Osteocyte (in vitro differentiated cells): ENCODE measurements at regions not wholly inside any gene's neighbourhood (a gene's known extent, or its start where the extent isn't known, plus 50 kb on each side); places are given as distances from the start of the nearest gene placed in this dataset.
A peak's percentile ranks its signal among the peaks of the same experiment; 100 is the strongest.

Source experiments
- DNase-seq: peaks from one replicate; pipeline ENCODE4 v3.0.0; 2021; ENCODE audit warnings: mixed read lengths; ENCODE audit not compliant: unreplicated experiment; ENCODE audit errors: extremely low spot score
- H3K27ac Mint-ChIP-seq: one replicate; pipeline ENCODE4 v1.8.0; 2021; ENCODE audit warnings: mild to moderate bottlenecking, mixed read lengths; ENCODE audit not compliant: unreplicated experiment
- H3K27me3 Mint-ChIP-seq: one replicate; pipeline ENCODE4 v1.8.0; 2021; ENCODE audit warnings: mixed read lengths; ENCODE audit not compliant: unreplicated experiment
- H3K36me3 Mint-ChIP-seq: one replicate; pipeline ENCODE4 v1.8.0; 2021; ENCODE audit warnings: mixed read lengths; ENCODE audit not compliant: unreplicated experiment
- H3K4me1 Mint-ChIP-seq: one replicate; pipeline ENCODE4 v1.8.0; 2021; ENCODE audit warnings: mixed read lengths; ENCODE audit not compliant: unreplicated experiment
- H3K4me3 Mint-ChIP-seq: one replicate; pipeline ENCODE4 v1.8.0; 2021; ENCODE audit warnings: mild to moderate bottlenecking, moderate library complexity, mixed read lengths; ENCODE audit not compliant: unreplicated experiment
- H3K9me3 Mint-ChIP-seq: one replicate; pipeline ENCODE4 v1.8.0; 2021; ENCODE audit warnings: mixed read lengths; ENCODE audit not compliant: unreplicated experiment
- TF ChIP-seq, protein P1 (sequence below): fragments of 200-600 bp; sonication (generic); IDR thresholded peaks from 2 replicates; pipeline ENCODE4 v1.5.0; 2021; ENCODE audit warnings: antibody characterized with exemption, mild to moderate bottlenecking, moderate library complexity

DNA sequence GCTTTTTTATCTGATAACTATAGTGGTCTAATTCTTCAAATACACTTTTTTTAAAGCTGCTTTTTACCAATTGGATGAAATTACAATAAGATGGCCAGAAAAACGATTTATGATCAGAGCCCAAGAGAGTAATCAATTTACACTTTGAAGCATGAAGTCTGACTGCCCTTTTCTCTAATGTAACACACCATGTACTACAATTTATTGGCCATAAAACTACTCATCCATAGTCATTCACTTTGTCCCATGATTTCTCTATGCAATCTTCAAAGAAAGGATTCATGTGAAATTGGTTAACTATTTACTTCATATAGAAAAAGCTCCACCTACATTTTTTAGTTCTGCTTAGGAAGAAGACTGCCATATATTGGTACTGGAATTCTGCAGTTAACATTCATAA, 73.6 kb upstream of the CAST start:
- Mint-ChIP-seq H3K27me3 (peaks cover 29% of the 10 kb centered on the region), H3K36me3 (no peaks in the 10 kb centered on the region), H3K4me3 (no peak overlapping the region), H3K9me3 (no peaks in the 10 kb centered on the region), H3K4me1 (no peaks in the 10 kb centered on the region), H3K27ac (no peak overlapping the region)
- DNase-seq: no peak
- TF ChIP-seq, protein P1, sequence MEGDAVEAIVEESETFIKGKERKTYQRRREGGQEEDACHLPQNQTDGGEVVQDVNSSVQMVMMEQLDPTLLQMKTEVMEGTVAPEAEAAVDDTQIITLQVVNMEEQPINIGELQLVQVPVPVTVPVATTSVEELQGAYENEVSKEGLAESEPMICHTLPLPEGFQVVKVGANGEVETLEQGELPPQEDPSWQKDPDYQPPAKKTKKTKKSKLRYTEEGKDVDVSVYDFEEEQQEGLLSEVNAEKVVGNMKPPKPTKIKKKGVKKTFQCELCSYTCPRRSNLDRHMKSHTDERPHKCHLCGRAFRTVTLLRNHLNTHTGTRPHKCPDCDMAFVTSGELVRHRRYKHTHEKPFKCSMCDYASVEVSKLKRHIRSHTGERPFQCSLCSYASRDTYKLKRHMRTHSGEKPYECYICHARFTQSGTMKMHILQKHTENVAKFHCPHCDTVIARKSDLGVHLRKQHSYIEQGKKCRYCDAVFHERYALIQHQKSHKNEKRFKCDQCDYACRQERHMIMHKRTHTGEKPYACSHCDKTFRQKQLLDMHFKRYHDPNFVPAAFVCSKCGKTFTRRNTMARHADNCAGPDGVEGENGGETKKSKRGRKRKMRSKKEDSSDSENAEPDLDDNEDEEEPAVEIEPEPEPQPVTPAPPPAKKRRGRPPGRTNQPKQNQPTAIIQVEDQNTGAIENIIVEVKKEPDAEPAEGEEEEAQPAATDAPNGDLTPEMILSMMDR: no peak

DNA sequence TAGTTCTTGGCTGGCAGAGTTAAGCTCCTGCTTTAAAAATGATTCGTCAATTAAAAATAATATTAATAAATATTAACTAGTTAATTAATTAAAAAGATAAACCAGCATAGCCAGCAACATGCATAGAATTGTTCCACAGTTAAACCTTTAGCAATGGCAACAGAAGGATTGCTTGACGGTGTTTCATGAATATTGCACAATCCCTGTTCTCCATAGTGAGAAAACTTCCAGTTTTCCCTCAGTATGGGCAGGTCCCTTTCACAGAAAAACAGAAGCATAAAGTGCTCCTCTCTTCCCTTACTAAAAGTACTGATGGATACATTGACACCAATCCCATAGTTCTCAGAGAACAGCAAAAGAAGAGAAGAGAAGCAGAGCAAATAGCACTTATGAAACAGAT, 71.4 kb upstream of the CAST start:
- DNase-seq: no peak
- Mint-ChIP-seq H3K9me3 (no peaks in the 10 kb centered on the region), H3K36me3 (no peaks in the 10 kb centered on the region), H3K27ac (no peak overlapping the region), H3K27me3 (peaks cover 29% of the 10 kb centered on the region), H3K4me3 (no peak overlapping the region), H3K4me1 (no peaks in the 10 kb centered on the region)
- TF ChIP-seq, protein P1: no peak

DNA sequence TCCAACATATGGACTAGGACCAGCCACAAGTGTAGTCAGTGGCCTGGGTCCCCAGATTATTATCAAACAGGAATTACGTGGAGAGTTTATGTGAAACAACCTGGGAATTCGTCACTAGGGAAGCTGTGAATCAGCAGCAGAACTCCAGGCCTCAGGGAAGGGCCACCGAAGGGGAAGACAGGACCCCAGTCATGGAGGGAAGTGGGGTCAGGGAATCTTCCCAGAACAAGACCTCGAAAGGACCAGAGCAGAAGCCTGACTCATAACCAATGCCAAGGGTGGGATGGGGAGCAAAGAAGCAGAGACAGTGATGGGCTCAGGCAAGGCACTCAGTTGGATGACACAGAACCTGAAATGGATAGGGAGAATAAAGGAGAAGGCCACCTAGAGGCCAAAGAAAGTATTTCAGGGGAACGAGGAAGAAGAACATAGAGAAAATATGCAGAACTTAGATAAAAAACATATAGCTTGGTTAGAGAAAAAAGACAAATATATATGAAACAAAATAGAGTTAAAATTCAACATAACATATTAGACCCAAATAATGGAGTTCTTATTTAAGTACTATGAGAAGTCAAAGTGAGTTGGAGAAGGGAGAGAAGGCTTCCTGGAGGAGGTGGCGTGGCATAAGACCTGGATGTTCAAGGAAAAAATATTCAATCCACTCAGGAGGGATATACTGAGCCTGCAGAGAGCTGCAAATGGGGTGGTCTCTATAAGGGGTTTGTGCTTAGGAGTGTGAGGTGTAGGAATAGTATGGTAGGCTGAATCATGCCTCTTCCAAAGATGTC, 66.7 kb upstream of the CAST start:
- peaks cover 10% of the 10 kb centered on the region for H3K27me3 Mint-ChIP-seq
- H3K27ac Mint-ChIP-seq: no peak overlapping the region
- no peak overlapping the region for H3K4me3 Mint-ChIP-seq
- TF ChIP-seq, protein P1: peak; percentile 41
- no peaks in the 10 kb centered on the region for H3K4me1 Mint-ChIP-seq
- H3K9me3 Mint-ChIP-seq: no peaks in the 10 kb centered on the region
- DNase-seq: no peak
- no peaks in the 10 kb centered on the region for H3K36me3 Mint-ChIP-seq

DNA sequence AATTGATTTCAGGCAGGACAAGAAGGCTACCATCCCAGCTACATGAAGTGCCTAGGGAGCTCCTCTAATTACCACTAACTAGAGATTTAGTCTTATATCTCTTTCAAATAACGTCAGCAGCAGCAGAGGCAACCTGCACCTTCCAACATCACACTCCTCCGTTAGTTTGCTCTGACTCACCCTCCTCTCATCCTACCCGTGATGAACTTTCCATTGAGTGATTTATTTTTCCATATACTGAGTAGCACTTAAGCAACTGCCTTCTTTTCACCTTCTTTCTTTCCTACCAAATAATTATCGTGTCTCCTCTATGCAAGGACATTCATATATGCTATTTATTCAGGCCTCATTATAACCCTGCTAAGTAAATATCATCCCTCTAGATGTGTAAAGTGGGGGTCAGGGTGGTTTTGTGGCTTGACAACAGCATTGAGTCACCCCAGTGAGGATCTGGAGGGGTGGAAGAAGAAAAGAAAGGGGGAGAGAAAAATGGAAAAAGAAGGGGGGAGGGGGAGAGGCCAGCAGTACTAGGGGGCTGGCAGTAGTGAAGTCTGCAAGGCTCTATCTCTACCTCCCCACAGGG, 64.6 kb upstream of the CAST start:
- Mint-ChIP-seq H3K27ac (no peak overlapping the region), H3K36me3 (no peaks in the 10 kb centered on the region), H3K27me3 (peaks cover 12% of the 10 kb centered on the region), H3K9me3 (no peaks in the 10 kb centered on the region), H3K4me1 (peaks cover 2% of the 10 kb centered on the region), H3K4me3 (no peak overlapping the region)
- no peak for DNase-seq
- TF ChIP-seq, protein P1: no peak

DNA sequence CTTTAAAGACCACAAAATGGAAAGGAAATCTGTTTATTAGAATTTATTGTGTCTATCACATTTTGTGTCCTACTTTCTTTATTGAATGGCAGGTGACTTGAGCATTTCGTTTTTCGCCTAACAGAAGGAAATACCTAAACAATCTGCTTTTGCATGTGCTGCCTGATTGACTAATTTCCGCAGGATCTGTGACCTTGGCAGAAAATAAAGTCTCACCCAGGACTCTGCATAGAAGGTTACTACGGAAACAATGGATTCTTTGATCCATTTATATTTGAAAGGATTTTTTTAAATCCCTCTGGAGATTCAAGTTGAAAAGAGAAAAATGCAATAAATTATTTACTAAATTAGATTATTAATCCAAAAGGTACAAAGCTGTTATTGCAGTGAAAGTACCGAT, 61.0 kb upstream of the CAST start:
- Mint-ChIP-seq H3K9me3 (no peaks in the 10 kb centered on the region), H3K36me3 (no peaks in the 10 kb centered on the region), H3K27me3 (peaks cover 12% of the 10 kb centered on the region), H3K27ac (no peak overlapping the region), H3K4me3 (no peak overlapping the region), H3K4me1 (peaks cover 9% of the 10 kb centered on the region)
- no peak for DNase-seq
- TF ChIP-seq, protein P1: no peak
